Right renal pelvis (tissue), 4 donors: ENCODE measurements at regions not wholly inside any gene's neighbourhood (a gene's known extent, or its start where the extent isn't known, plus 50 kb on each side); places are given as distances from the start of the nearest gene placed in this dataset.
"Not testable (repeated sequence)": the region's sequence is repeated elsewhere in the genome, so short reads cannot be mapped to it uniquely, and the experiment has no call there.

Source experiments
- DNase-seq, 4 donors: peaks; one replicate each; pipeline ENCODE4 v3.0.0-alpha.2; 2013; ENCODE audit warnings: low read depth in 4 of 4, low spot score in 3 of 4, missing footprints in 1 of 4

GRCh38 chr22:27312565-27312964, 489.0 kb downstream of the MN1 start:
- DNase-seq: no peak

GRCh38 chr22:27312966-27313855, 488.3 kb downstream of the MN1 start:
- no peak for DNase-seq

GRCh38 chr22:27314276-27314807, 487.2 kb downstream of the MN1 start:
- DNase-seq: no peak

GRCh38 chr22:27315833-27316232, 485.7 kb downstream of the MN1 start:
- DNase-seq: no peak

GRCh38 chr22:27317096-27317495, 484.5 kb downstream of the MN1 start:
- no peak for DNase-seq

GRCh38 chr22:27317971-27318428, 483.6 kb downstream of the MN1 start:
- peak in 1 of 4 donors; percentile 57 for DNase-seq

GRCh38 chr22:27318516-27318915, 483.0 kb downstream of the MN1 start:
- no peak for DNase-seq

GRCh38 chr22:27323661-27324060, 477.9 kb downstream of the MN1 start:
- no peak for DNase-seq

- DNase-seq: not testable (repeated sequence)
Measured at GRCh38 chr22:27324908-27325307, 476.6 kb downstream of the MN1 start.

GRCh38 chr22:27327497-27327896, 474.1 kb downstream of the MN1 start:
- no peak for DNase-seq

GRCh38 chr22:27327981-27328721, 473.4 kb downstream of the MN1 start:
- DNase-seq: no peak

GRCh38 chr22:27329131-27329850, 472.3 kb downstream of the MN1 start:
- DNase-seq: no peak

- no peak for DNase-seq
Measured at GRCh38 chr22:27329966-27330645, 471.4 kb downstream of the MN1 start.

GRCh38 chr22:27331526-27332281, 469.9 kb downstream of the MN1 start:
- DNase-seq: no peak

- DNase-seq: no peak
Measured at GRCh38 chr22:27335102-27335660, 466.4 kb downstream of the MN1 start.

GRCh38 chr22:27336151-27337090, 465.1 kb downstream of the MN1 start:
- DNase-seq: no peak

GRCh38 chr22:27337676-27338075, 463.9 kb downstream of the MN1 start:
- DNase-seq: no peak

GRCh38 chr22:27340047-27340446, 461.5 kb downstream of the MN1 start:
- DNase-seq: no peak
